ENCODE measurements at regions not wholly inside any gene's neighbourhood (a gene's known extent, or its start where the extent isn't known, plus 50 kb on each side); places are given as distances from the start of the nearest gene placed in this dataset.

DNA sequence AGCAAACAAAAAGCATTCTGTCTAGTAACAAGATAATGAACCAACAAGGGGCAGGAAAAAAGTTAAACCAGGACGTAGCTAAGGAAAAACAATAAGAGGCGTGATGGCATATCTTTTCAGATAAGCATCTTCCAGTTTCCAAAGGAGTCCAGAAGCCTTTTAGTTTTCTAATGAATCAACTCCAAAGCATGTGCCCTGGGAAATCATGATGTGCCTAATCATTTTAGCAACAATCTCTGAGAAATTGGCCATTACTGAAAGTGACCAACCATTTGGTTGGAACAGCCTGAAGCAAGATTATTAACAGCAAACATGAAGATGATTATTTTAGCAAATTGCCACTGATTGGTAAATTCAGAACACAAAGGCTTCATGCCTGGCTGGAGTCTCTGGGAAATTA lies 440.9 kb upstream of the MAF start:
- Mint-ChIP-seq H3K4me1 (ENCODE audit: low read depth) (no peaks in the 10 kb centered on the region), H3K36me3 (ENCODE audit: low read depth) (no peaks in the 10 kb centered on the region), H3K9me3 (no peaks in the 10 kb centered on the region), H3K4me3 (no peak overlapping the region), H3K27me3 (peaks cover 4% of the 10 kb centered on the region), H3K27ac (no peak overlapping the region)
- ATAC-seq (no peak), DNase-seq (no peak)
- TF ChIP-seq, protein P1, sequence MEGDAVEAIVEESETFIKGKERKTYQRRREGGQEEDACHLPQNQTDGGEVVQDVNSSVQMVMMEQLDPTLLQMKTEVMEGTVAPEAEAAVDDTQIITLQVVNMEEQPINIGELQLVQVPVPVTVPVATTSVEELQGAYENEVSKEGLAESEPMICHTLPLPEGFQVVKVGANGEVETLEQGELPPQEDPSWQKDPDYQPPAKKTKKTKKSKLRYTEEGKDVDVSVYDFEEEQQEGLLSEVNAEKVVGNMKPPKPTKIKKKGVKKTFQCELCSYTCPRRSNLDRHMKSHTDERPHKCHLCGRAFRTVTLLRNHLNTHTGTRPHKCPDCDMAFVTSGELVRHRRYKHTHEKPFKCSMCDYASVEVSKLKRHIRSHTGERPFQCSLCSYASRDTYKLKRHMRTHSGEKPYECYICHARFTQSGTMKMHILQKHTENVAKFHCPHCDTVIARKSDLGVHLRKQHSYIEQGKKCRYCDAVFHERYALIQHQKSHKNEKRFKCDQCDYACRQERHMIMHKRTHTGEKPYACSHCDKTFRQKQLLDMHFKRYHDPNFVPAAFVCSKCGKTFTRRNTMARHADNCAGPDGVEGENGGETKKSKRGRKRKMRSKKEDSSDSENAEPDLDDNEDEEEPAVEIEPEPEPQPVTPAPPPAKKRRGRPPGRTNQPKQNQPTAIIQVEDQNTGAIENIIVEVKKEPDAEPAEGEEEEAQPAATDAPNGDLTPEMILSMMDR (IDR thresholded peaks at IDR 0.05) = no peak
- ChIA-PET CTCF (no interaction called here), POLR2A (no interaction called here)
- intact Hi-C loops (cut with micrococcal nuclease) = no loop called here

DNA sequence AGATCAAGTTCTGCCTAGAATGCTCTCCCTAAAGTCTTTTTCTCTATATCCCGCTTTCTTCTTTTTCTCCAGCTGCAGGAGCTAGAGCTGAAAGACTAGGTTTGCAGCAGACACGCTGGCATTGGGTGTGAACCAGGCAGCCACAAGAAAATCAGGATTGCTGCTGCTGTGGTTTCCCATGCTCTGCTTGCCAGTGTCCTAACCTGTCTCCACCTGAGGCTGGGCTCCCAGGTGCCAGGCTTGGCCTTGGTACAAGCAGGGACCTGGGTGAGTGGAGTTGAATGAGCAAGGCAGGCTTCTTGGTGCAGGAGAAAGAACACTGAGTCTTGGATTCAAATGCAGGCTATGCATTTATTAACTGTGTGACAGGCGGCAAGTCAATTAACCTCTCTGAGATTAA lies 440.3 kb upstream of the MAF start:
- H3K27me3 Mint-ChIP-seq = peaks cover 4% of the 10 kb centered on the region
- H3K27ac Mint-ChIP-seq = no peak overlapping the region
- POLR2A ChIA-PET = no interaction called here
- no peak for ATAC-seq
- CTCF ChIA-PET = no interaction called here
- intact Hi-C loops (cut with micrococcal nuclease) = no loop called here
- no peaks in the 10 kb centered on the region for H3K4me1 Mint-ChIP-seq (ENCODE audit: low read depth)
- TF ChIP-seq, protein P1 (IDR thresholded peaks at IDR 0.05) = no peak
- H3K4me3 Mint-ChIP-seq = no peak overlapping the region
- DNase-seq = no peak
- H3K36me3 Mint-ChIP-seq (ENCODE audit: low read depth) = no peaks in the 10 kb centered on the region
- no peaks in the 10 kb centered on the region for H3K9me3 Mint-ChIP-seq

GRCh38 chr16:80040413-80040812 lies 439.9 kb upstream of the MAF start:
- CTCF ChIA-PET = no interaction called here
- ATAC-seq (no peak), DNase-seq (no peak)
- TF ChIP-seq, protein P1 (IDR thresholded peaks at IDR 0.05) = no peak
- H3K36me3 Mint-ChIP-seq (ENCODE audit: low read depth) = no peaks in the 10 kb centered on the region
- intact Hi-C loops (cut with micrococcal nuclease) = no loop called here
- no peaks in the 10 kb centered on the region for H3K9me3 Mint-ChIP-seq
- peaks cover 4% of the 10 kb centered on the region for H3K27me3 Mint-ChIP-seq
- H3K4me3 Mint-ChIP-seq = no peak overlapping the region
- POLR2A ChIA-PET = no interaction called here
- no peaks in the 10 kb centered on the region for H3K4me1 Mint-ChIP-seq (ENCODE audit: low read depth)
- no peak overlapping the region for H3K27ac Mint-ChIP-seq

- intact Hi-C loops (cut with micrococcal nuclease) = no loop called here
- CTCF ChIA-PET = no interaction called here
- no peaks in the 10 kb centered on the region for H3K4me1 Mint-ChIP-seq (ENCODE audit: low read depth)
- no peaks in the 10 kb centered on the region for H3K9me3 Mint-ChIP-seq
- DNase-seq = no peak
- H3K27ac Mint-ChIP-seq = no peak overlapping the region
- ATAC-seq = no peak
- no peak overlapping the region for H3K4me3 Mint-ChIP-seq
- TF ChIP-seq, protein P1 (IDR thresholded peaks at IDR 0.05) = no peak
- POLR2A ChIA-PET = no interaction called here
- peaks cover 4% of the 10 kb centered on the region for H3K27me3 Mint-ChIP-seq
- no peaks in the 10 kb centered on the region for H3K36me3 Mint-ChIP-seq (ENCODE audit: low read depth)
Observed at GRCh38 chr16:80039777-80040176, 439.2 kb upstream of the MAF start.

GRCh38 chr16:80038566-80038965 lies 438.0 kb upstream of the MAF start:
- no peaks in the 10 kb centered on the region for H3K9me3 Mint-ChIP-seq
- TF ChIP-seq, protein P1 (IDR thresholded peaks at IDR 0.05) = no peak
- no peaks in the 10 kb centered on the region for H3K36me3 Mint-ChIP-seq (ENCODE audit: low read depth)
- intact Hi-C loops (cut with micrococcal nuclease) = no loop called here
- H3K27me3 Mint-ChIP-seq = peaks cover 4% of the 10 kb centered on the region
- H3K4me3 Mint-ChIP-seq = no peak overlapping the region
- ChIA-PET CTCF (no interaction called here), POLR2A (no interaction called here)
- no peak for ATAC-seq
- H3K4me1 Mint-ChIP-seq (ENCODE audit: low read depth) = no peaks in the 10 kb centered on the region
- H3K27ac Mint-ChIP-seq = no peak overlapping the region
- no peak for DNase-seq
